ENCODE measurements at regions not wholly inside any gene's neighbourhood (a gene's known extent, or its start where the extent isn't known, plus 50 kb on each side); places are given as distances from the start of the nearest gene placed in this dataset.

DNA sequence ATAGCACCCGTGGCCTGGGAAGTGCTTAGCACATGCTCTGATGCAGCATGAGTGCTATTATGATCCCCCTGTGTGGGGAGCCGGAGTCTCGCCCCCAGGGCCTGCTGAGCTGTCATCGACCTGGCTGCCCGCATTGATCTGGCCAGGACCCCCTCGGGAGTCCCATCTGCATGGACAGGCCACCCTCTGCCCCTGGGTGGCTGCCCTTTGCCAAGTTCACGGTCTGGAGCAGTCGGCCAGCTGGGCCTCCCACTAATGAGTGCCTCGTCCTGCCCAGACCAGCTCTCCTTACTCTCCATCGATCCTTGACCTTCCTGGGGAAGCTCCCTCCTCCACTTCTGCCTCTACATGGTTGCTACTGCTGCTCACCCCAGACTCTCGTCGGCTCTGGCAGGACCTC lies 121.8 kb upstream of the RUNX3 start:
- no peak for FAIRE-seq
- DNase-seq (ENCODE audit: insufficient read length), result no peak
- TF ChIP-seq POLR2A (IDR thresholded peaks at IDR 0.05; ENCODE audit: low read depth, low read length) (no peak), POLR2AphosphoS5 (IDR thresholded peaks at IDR 0.05; ENCODE audit: low read depth, low read length) (no peak), TAF1 (IDR thresholded peaks at IDR 0.05; ENCODE audit: borderline replicate concordance, low read depth, low read length) (no peak)

DNA sequence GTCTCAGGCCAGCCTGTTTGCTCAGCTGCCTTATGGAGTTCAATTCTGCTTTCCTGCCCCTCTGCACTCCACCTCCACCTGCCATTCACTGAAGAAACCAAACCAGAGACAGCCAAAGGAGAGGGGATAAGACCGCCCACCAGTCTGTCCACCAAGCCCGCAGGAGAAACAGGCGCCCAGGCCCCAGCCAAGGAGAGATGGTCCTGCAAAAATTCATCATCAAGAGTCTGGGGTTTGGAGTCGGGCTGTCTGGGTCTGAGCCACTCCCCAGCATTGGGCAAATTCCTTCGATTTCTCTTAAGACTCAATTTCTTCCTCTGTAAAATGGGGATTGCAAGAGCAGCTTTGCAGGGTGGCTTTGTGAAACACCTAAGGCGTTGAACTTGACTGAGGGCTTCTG lies 121.4 kb upstream of the RUNX3 start:
- no peak for FAIRE-seq
- no peak for DNase-seq (ENCODE audit: insufficient read length)
- no peak for TF ChIP-seq TAF1 (IDR thresholded peaks at IDR 0.05; ENCODE audit: borderline replicate concordance, low read depth, low read length)
- no peak for TF ChIP-seq POLR2AphosphoS5 (IDR thresholded peaks at IDR 0.05; ENCODE audit: low read depth, low read length)
- no peak for TF ChIP-seq POLR2A (IDR thresholded peaks at IDR 0.05; ENCODE audit: low read depth, low read length)

DNA sequence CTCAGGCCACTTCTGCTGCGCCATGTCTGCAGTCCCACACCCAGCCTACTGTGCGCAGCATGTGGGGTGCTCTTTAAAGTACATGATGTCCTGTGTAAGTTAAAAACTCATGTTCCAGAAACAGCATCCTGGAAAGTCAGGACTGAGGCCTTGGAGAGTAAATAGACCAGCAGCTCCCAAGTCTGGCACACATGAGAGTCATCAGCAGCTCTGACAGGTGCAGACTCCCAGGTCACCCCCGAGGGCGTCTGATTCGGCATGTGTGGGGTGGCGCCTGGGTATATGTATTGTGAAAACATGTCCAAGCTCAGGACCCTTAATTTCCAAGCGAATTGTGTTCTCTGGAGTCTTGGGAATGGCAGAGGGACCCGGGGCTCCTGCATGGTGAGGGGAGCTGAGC lies 120.1 kb upstream of the RUNX3 start:
- FAIRE-seq (no peak), DNase-seq (ENCODE audit: insufficient read length) (no peak)
- no peak for TF ChIP-seq POLR2AphosphoS5 (IDR thresholded peaks at IDR 0.05; ENCODE audit: low read depth, low read length)
- TF ChIP-seq TAF1 (IDR thresholded peaks at IDR 0.05; ENCODE audit: borderline replicate concordance, low read depth, low read length), result no peak
- TF ChIP-seq POLR2A (IDR thresholded peaks at IDR 0.05; ENCODE audit: low read depth, low read length), result no peak

DNA sequence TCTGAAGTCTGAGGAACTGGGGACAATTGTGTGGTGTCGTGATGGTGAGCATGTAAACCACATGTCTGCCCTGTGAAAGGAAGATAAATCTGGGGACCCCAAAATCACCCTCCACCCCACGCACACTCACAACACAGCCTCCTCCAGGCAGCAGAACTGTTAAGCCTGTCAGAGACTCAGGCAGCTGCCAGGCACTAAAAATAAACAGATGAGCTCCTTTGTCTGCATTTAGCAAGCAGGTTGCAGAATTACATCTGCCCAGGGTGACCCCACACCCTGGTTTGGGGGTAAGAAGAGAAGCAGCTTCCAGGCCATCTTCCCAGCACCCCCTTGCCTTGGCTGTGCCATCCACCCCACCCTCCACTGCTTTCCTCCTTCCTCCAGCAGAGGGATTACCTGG lies 119.1 kb upstream of the RUNX3 start:
- TF ChIP-seq TAF1 (IDR thresholded peaks at IDR 0.05; ENCODE audit: borderline replicate concordance, low read depth, low read length) (no peak), POLR2AphosphoS5 (IDR thresholded peaks at IDR 0.05; ENCODE audit: low read depth, low read length) (no peak), POLR2A (IDR thresholded peaks at IDR 0.05; ENCODE audit: low read depth, low read length) (no peak)
- FAIRE-seq (no peak), DNase-seq (ENCODE audit: insufficient read length) (no peak)

DNA sequence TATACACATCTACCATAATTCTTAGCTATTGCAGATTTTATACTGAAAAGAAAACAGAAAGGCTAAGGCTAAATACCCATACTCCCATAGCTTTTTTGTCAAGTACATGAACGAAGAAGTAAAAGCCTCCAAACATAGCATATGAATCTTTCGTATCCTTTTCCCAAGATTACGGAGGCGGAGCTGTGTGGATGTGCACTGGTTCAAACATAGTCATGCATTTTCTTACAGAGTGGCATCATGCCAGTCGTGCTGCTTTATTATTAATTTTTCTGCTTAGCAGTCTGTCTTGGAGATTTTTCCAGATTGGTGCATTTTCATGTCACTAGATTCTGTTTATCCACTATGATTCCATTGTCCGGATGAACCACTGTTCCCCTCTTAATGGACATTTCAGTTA lies 118.7 kb upstream of the RUNX3 start:
- FAIRE-seq (no peak), DNase-seq (ENCODE audit: insufficient read length) (no peak)
- TF ChIP-seq TAF1 (IDR thresholded peaks at IDR 0.05; ENCODE audit: borderline replicate concordance, low read depth, low read length) (no peak), POLR2A (IDR thresholded peaks at IDR 0.05; ENCODE audit: low read depth, low read length) (no peak), POLR2AphosphoS5 (IDR thresholded peaks at IDR 0.05; ENCODE audit: low read depth, low read length) (no peak)

DNA sequence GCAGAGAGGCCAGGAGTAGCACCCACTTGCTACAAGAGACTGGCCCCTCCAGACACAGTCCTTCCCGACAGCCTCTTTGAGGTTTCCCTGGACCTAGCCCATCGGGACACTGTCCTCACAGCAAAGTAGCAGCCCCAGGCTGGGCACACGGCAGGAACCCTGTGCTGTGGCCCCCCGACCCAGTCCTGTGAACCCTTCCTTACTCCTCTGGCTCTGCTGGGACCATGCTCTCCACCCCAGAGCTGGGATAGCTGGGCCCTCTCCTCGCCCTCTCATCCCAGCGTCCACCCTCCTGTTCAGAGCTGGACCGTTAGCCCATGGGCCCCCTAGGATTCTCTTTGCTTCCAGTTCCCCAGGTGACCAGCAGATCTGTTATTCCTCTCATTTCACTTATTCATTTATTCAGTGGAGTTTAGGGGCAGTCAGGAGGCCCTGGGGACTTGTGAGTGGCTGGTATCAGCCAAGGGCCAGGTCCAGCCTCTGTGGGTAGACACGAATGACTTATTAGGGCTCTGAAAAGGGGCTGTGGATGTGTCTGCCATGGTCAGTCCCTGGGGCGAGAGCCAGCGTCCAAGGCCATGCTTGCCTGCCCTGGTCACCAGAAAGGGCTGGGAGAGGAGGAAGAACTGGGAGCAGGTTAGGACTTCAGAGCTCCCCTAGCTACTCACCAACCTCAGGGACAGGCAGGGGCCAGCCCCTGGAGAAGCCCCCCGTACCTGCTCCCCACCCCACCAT lies 117.6 kb upstream of the RUNX3 start:
- DNase-seq (ENCODE audit: insufficient read length) (no peak), FAIRE-seq (no peak)
- TF ChIP-seq TAF1 (IDR thresholded peaks at IDR 0.05; ENCODE audit: borderline replicate concordance, low read depth, low read length) (no peak), POLR2A (IDR thresholded peaks at IDR 0.05; ENCODE audit: low read depth, low read length) (no peak), POLR2AphosphoS5 (IDR thresholded peaks at IDR 0.05; ENCODE audit: low read depth, low read length) (no peak)

DNA sequence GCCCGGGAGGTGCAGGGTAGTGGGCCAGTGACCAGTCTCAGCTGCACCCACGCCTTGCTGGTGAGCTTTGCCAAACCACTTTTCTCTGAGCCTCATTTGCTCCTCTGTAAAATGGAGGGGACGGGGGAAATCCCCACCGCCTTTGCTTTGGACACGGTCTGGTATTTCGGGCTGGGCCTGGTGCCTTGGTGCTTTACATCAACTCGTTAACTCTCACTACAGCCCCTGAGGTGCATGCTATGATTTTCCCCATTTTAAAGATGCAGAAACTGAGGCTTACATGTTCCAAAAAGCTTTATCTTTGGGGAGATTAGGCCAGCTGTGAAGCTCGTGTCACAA lies 116.1 kb upstream of the RUNX3 start:
- FAIRE-seq, result no peak
- no peak for DNase-seq (ENCODE audit: insufficient read length)
- TF ChIP-seq POLR2A (IDR thresholded peaks at IDR 0.05; ENCODE audit: low read depth, low read length) (no peak), TAF1 (IDR thresholded peaks at IDR 0.05; ENCODE audit: borderline replicate concordance, low read depth, low read length) (no peak), POLR2AphosphoS5 (IDR thresholded peaks at IDR 0.05; ENCODE audit: low read depth, low read length) (no peak)

DNA sequence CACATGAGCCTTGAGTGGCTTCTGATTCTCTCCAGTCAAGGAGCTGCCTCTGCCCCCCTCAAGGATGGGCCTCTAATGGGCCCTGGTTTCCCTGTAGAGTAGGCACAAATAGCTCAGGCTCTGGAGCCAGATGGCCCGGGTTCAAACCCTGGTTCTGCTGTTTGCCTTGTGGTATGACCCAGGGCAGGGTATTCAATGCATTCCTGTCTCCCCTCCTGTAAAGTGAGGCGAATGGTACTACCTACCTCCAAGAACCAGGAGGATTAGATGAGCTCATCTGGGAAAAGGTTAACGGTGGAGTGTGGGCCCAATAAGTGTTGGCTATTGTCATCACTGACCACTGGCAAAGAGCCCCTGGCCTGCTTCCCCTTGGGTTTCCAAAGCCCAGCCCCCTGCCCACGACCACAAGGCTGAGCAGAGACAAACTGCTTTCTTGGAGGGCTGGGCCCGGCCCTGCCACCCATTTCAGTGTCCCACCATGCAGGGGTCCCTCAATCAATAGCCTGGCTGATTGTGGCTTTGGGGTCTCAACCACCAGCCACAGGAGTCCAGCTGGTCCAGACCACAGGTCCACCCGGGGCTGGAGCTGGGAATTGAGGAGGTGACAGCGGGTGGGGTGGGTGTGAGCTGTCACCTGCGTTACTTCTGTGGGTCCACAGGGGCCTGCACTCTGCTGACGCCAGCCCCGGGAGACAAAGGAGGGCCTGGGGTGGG lies 115.6 kb upstream of the RUNX3 start:
- no peak for TF ChIP-seq TAF1 (IDR thresholded peaks at IDR 0.05; ENCODE audit: borderline replicate concordance, low read depth, low read length)
- no peak for TF ChIP-seq POLR2A (IDR thresholded peaks at IDR 0.05; ENCODE audit: low read depth, low read length)
- TF ChIP-seq POLR2AphosphoS5 (IDR thresholded peaks at IDR 0.05; ENCODE audit: low read depth, low read length), result no peak
- DNase-seq (ENCODE audit: insufficient read length), result no peak
- FAIRE-seq, result no peak

DNA sequence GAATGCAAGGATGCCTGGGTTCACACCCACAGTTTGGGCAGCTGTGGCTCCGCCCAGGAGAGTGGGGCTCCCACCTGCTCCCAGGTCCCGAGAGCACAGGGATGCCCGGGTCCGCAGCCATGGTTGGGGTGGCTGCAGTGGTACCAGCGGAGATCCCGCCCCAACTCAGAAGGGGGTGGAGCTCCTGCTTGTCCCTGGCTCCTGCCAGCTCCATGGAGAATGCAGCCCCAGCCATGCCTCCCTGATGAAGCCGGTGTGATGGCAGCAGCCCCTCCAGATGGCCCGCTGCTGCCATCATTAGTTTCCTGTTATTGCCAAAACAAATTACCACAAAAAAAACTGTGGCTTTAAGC lies 113.1 kb upstream of the RUNX3 start:
- DNase-seq (ENCODE audit: insufficient read length) (no peak), FAIRE-seq (no peak)
- TF ChIP-seq POLR2AphosphoS5 (IDR thresholded peaks at IDR 0.05; ENCODE audit: low read depth, low read length) (no peak), TAF1 (IDR thresholded peaks at IDR 0.05; ENCODE audit: borderline replicate concordance, low read depth, low read length) (no peak), POLR2A (IDR thresholded peaks at IDR 0.05; ENCODE audit: low read depth, low read length) (no peak)

DNA sequence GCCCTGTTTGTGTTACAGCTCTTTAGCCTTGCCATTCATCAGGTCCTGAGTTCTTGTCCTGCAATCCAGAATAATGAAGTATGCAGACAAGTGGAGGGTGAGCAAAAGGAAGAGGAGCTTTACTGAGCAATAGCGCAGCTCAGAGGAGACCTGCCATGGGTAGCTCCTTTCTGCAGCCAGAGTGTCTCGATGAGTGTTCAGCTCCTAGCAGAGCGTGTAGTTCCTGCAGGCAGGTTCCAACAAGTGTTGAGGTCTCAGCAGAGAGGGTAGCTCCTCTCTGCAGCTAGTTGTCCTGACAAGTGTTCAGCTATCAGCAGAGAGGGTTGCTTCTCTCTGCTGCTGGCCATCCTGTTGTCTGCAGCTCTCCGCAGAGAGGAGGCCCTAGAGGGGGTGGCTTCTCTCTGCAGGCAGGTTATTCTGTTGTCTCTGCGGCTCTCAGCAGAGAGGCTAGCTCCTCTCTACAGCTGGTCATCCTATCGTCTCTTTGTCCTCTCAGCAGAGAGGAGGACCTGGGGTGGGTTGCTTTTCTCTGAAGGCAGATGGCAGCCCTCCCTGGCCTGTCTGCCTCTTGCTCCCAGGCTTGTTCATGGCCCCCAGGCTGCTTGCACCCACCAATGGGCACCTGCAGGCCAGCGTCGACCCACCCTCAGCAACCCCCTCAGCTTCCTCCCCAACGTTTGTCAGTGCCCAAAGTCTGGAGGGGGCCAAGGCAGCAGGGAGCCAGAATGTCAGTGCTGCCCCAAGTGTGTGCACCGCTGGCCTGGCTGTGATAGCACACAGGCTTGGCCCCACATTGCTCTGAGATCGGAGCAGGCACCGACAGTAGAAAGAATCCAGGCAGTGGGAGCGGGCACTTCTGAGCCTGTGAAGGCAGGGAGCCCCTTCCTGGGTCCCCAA lies 112.5 kb upstream of the RUNX3 start:
- no peak for FAIRE-seq
- TF ChIP-seq POLR2AphosphoS5 (IDR thresholded peaks at IDR 0.05; ENCODE audit: low read depth, low read length), result no peak
- no peak for TF ChIP-seq POLR2A (IDR thresholded peaks at IDR 0.05; ENCODE audit: low read depth, low read length)
- TF ChIP-seq TAF1 (IDR thresholded peaks at IDR 0.05; ENCODE audit: borderline replicate concordance, low read depth, low read length), result no peak
- DNase-seq (ENCODE audit: insufficient read length), result no peak

DNA sequence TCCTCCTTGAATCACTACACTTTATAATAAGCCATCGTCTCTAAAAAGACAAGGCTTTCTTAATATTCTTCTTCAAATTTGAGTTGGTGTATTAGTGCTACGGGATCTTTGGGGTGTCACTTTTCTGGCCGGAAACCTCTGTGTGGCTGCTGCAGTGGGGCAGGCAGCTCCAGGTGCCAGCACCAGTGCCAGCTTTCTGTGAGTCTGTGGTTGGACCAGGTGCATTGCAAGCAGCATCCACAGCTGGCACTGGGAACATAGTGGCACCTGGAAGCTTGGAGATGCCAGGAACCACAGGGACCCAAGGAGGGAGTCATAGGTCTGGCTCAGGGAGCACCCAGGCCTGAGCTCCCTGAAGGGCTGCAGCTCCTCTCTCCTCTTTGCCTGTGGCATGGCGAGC lies 111.8 kb upstream of the RUNX3 start:
- no peak for TF ChIP-seq TAF1 (IDR thresholded peaks at IDR 0.05; ENCODE audit: borderline replicate concordance, low read depth, low read length)
- no peak for TF ChIP-seq POLR2A (IDR thresholded peaks at IDR 0.05; ENCODE audit: low read depth, low read length)
- no peak for TF ChIP-seq POLR2AphosphoS5 (IDR thresholded peaks at IDR 0.05; ENCODE audit: low read depth, low read length)
- FAIRE-seq (no peak), DNase-seq (ENCODE audit: insufficient read length) (no peak)

Data from GM12892 (cell line).